ENCODE measurements at regions not wholly inside any gene's neighbourhood (a gene's known extent, or its start where the extent isn't known, plus 50 kb on each side); places are given as distances from the start of the nearest gene placed in this dataset.

GRCh38 chr4:28723371-28723770 is 1862.7 kb downstream of the STIM2 start:
- no peaks in the 10 kb centered on the region for H3K4me1 ChIP-seq (ENCODE audit: low read depth)

GRCh38 chr4:28724239-28724638 is 1863.6 kb downstream of the STIM2 start:
- no peak overlapping the region for H3K4me3 ChIP-seq
- intact Hi-C loops (cut with DNase I, micrococcal nuclease), result no loop called here
- no peak for TF ChIP-seq CTCF (IDR thresholded peaks at IDR 0.05)

More at GRCh38 chr4:28723371-28723770, 1862.7 kb downstream of the STIM2 start:
- ATAC-seq (no peak), DNase-seq (no peak)
- H3K4me3 ChIP-seq, result no peak overlapping the region
- TF ChIP-seq CTCF (IDR thresholded peaks at IDR 0.05), result no peak
- no peaks in the 10 kb centered on the region for H3K36me3 ChIP-seq (ENCODE audit: low read depth)
- intact Hi-C loops (cut with DNase I, micrococcal nuclease), result no loop called here
- H3K9me3 ChIP-seq, result no peaks in the 10 kb centered on the region

GRCh38 chr4:28730304-28730703 is 1869.7 kb downstream of the STIM2 start:
- no peak for ATAC-seq

More at GRCh38 chr4:28724239-28724638, 1863.6 kb downstream of the STIM2 start:
- ATAC-seq, result no peak
- Histone ChIP-seq H3K36me3 (ENCODE audit: low read depth) (no peaks in the 10 kb centered on the region), H3K4me1 (ENCODE audit: low read depth) (no peaks in the 10 kb centered on the region), H3K9me3 (no peaks in the 10 kb centered on the region)
- no peak for DNase-seq

GRCh38 chr4:28744066-28744465 is 1883.4 kb downstream of the STIM2 start:
- Histone ChIP-seq H3K4me1 (ENCODE audit: low read depth) (no peaks in the 10 kb centered on the region), H3K36me3 (ENCODE audit: low read depth) (no peaks in the 10 kb centered on the region), H3K4me3 (no peak overlapping the region), H3K9me3 (no peaks in the 10 kb centered on the region)
- no peak for DNase-seq
- no peak for ATAC-seq
- no peak for TF ChIP-seq CTCF (IDR thresholded peaks at IDR 0.05)
- intact Hi-C loops (cut with DNase I, micrococcal nuclease), result no loop called here

More at GRCh38 chr4:28730304-28730703, 1869.7 kb downstream of the STIM2 start:
- intact Hi-C loops (cut with DNase I, micrococcal nuclease), result no loop called here
- H3K4me1 ChIP-seq (ENCODE audit: low read depth), result no peaks in the 10 kb centered on the region
- peaks cover 4% of the 10 kb centered on the region for H3K9me3 ChIP-seq
- no peak overlapping the region for H3K4me3 ChIP-seq
- TF ChIP-seq CTCF (IDR thresholded peaks at IDR 0.05), result no peak
- no peaks in the 10 kb centered on the region for H3K36me3 ChIP-seq (ENCODE audit: low read depth)
- DNase-seq, result no peak

GRCh38 chr4:28754376-28754775 is 1893.7 kb downstream of the STIM2 start:
- H3K36me3 ChIP-seq (ENCODE audit: low read depth), result no peaks in the 10 kb centered on the region
- no peaks in the 10 kb centered on the region for H3K9me3 ChIP-seq
- ATAC-seq (no peak), DNase-seq (no peak)
- TF ChIP-seq CTCF (IDR thresholded peaks at IDR 0.05), result no peak
- no peaks in the 10 kb centered on the region for H3K4me1 ChIP-seq (ENCODE audit: low read depth)
- intact Hi-C loops (cut with DNase I, micrococcal nuclease), result no loop called here
- no peak overlapping the region for H3K4me3 ChIP-seq

GRCh38 chr4:28755081-28755480 is 1894.4 kb downstream of the STIM2 start:
- DNase-seq (no peak), ATAC-seq (no peak)
- Histone ChIP-seq H3K4me3 (no peak overlapping the region), H3K4me1 (ENCODE audit: low read depth) (no peaks in the 10 kb centered on the region), H3K9me3 (no peaks in the 10 kb centered on the region), H3K36me3 (ENCODE audit: low read depth) (no peaks in the 10 kb centered on the region)
- TF ChIP-seq CTCF (IDR thresholded peaks at IDR 0.05), result no peak
- intact Hi-C loops (cut with DNase I, micrococcal nuclease), result no loop called here

Data from mucosa of descending colon (tissue), 3 donors.